HG03469 (cell line): ENCODE measurements at regions not wholly inside any gene's neighbourhood (a gene's known extent, or its start where the extent isn't known, plus 50 kb on each side); places are given as distances from the start of the nearest gene placed in this dataset.
"Not testable (repeated sequence)": the region's sequence is repeated elsewhere in the genome, so short reads cannot be mapped to it uniquely, and the experiment has no call there.

Experiments used
- ATAC-seq: cut with Tn5 transposase; IDR thresholded peaks from one replicate; pipeline ENCODE4 v1.9.1; 2021; ENCODE audit warnings: mild to moderate bottlenecking, moderate library complexity, moderate number of reproducible peaks; ENCODE audit not compliant: unreplicated experiment

DNA sequence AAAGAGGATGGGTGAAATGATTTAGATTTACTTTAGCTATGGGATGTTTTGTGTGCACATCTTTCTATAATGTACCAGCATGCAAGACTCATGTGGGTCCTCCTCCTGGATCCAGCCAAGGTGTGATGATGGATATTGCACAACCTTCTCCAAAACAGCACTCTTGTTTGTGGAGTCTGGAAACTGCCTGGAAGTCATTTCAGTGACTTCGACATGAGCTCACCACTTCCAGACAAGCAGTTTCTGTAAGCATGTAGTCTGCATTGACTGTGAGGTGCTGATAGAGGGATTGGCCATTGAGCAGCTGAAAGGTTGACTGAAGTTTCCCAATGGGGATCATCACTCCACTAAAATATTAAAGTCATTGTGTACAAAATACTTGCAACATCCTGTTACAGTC, 154.0 kb downstream of the TRIB2 start:
- ATAC-seq: no peak

DNA sequence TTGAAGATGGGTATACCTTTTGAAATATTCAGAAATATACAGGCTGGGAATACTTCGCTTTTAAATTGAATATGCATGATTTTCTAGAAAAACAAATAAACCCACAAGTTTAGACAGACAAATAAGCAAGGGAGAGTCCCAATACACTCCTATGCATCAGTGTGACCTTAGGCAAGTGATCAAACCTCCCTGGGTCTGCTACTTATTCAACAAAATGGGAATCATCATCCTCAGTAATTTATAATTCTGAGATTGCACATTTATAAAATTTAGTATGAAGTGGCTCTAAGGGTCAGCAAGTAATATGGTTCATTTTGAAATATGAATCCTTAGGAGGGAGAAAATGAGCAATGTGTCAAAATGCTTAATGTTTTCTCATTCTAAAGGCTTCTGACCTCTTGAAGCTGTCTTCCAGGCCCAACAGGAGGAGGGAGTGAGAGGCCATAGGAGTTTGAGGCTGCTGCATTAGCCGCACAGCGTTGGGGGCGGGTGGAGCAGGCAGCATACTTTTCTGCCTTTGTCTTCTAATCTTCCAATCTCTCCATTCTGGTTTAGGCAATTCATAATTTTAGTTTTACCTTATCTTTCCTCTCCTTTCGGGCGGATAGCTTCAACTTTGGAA, 155.1 kb downstream of the TRIB2 start:
- no peak for ATAC-seq

DNA sequence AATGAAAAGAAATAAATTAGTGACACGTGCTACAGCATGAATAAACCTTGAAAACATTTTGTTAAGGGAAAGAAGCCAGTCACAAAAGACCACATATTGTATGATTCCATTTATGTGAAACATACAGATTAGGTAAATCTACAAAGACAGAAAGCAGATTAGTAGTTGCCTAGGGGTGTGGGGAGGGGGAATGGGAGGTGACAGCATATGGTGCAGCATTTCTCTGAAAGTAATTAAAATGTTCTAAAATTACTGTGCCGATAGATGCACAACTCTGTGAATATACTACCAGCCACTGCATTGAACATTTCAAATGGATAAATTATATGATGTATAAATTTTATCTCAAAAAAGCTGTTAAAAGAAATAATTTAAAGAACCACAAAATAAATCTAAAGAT, 161.0 kb downstream of the TRIB2 start:
- ATAC-seq: no peak

GRCh38 chr2:12879649-12880048, 162.9 kb downstream of the TRIB2 start:
- ATAC-seq: no peak

GRCh38 chr2:12881952-12882351, 165.2 kb downstream of the TRIB2 start:
- no peak for ATAC-seq

DNA sequence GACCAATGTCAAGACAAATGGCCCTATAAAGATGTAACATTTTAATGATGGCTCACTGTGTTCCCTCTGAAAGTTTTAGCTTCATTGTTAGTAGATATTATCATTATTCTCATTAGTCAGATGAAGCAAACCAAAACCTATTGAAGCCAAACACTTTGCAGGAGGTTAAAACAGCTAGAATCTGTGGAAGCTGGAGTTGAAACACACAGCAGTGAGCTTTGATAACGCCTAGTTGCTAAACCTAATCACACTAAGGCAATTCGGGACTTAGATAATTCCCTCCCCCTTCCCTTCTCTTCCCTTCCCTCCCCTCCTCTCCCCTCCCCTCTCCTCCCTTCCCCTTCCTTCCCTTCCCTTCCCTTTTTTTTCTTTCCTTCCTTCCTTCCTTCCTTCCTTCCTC, 165.7 kb downstream of the TRIB2 start:
- ATAC-seq: no peak

DNA sequence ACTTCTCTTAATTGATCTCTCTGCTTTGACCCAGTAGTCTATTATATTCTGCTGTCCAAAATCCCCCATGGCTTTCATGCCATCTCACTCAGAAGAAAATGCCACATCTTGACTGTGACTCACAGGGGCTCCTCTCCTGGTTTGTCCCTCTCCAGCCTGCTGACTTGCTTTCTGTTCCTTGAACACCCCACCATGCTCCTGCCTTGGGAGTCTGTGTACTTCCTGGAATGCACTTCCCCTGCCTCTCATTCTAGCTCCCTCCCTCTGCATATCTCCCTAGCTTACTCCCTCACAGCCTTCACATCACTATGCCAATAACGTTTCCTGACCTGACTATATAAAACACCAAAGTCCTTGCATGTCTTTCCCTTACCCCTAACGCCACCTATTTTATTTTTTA, 167.2 kb downstream of the TRIB2 start:
- ATAC-seq: no peak

- ATAC-seq: no peak
Observed at GRCh38 chr2:12884713-12885282, 168.1 kb downstream of the TRIB2 start.

DNA sequence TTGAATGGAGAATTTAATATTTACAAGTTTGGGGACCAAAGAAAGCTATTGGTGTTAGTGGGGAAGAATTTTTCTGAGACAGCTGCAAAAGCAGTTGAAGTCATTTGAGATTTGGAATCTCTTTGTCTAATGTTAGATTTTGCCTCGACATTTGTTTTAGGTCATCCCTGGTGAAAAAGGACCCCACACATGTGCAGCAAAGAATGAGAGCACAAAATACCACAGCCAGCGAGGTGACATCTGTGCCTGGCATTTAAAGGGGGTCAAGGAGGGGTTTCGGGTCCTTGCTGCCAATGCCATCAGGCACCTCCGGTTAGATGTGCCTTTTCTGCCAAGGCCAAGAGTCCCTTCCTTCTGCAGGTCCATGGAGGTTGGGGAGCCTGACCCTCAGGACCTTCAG, 173.3 kb downstream of the TRIB2 start:
- ATAC-seq: no peak

DNA sequence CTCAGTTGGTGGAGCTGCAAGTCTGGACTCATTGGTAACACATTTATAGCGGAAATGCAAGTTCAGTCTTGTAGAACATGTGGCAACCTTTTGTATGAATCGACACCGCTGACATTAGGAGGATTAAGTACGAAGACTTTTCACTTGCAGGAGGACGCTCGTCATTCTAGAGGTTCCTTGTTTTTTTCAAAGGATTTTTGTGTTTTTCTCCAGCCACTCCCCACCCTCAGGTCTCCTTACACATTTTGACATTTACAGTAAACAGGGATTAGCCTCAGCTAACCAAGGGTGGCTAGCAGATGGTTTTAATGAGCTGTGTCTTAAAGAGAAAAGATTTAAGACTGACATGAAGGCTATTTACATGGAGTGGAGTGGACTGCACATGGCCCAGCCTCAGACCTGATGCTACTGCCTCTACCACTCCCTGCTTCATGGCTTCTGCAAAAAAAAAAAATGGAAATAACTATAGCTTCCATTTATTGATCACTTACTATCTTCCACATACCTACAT, 173.8 kb downstream of the TRIB2 start:
- ATAC-seq: no peak

GRCh38 chr2:12895017-12895416, 178.3 kb downstream of the TRIB2 start:
- ATAC-seq: no peak

DNA sequence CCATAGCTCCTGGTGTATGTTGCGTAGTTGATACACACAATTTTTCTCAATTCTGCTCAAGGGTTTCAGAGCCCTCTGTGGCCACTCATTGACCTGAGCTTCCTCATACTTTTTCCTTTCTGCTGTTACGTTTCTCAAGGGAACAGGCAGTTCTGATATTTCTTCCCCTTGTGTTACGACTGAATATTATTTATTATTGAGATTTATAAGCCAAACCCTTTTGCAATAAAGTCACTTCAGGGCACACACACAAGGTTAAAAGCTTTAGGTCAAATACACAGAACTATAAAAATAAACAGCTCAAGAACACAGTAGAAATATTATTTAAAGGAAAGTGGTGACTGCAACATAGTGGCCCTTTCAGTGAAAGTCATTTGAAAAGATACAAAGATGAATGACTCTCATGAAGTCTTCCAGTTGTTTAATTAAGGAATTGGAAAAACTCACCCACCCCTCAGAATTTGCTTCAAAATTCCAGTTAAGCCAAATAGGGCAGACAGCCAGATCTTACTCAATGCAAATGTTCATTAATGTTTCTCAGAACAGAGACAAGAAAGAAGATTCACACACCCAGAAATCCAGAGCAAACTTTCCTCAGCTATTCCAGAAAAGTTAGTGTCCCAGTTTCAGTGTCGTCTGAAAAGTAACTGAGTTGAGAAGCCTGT, 179.7 kb downstream of the TRIB2 start:
- ATAC-seq: no peak

GRCh38 chr2:12897181-12897580, 180.4 kb downstream of the TRIB2 start:
- no peak for ATAC-seq

DNA sequence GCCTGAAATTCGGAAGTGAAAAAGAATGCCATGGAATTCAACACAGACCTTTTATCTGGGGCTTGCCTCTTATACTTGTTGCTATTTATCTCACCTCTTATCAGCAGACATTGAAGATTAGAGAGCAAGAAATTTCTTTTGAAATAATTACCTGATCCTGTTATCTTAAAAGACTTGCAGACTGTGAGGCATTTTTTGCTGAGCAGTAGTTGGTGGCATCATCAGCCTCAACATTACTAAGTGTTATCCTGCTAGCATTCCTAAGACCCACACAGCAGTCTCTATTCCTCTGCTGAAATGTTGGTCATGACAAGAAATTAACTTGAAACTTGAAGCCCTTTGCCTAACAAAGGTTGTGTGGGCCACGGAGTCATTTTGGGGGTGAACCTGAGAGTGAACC, 186.5 kb downstream of the TRIB2 start:
- no peak for ATAC-seq

- ATAC-seq: no peak
Observed at GRCh38 chr2:12910431-12910830, 193.7 kb downstream of the TRIB2 start.

DNA sequence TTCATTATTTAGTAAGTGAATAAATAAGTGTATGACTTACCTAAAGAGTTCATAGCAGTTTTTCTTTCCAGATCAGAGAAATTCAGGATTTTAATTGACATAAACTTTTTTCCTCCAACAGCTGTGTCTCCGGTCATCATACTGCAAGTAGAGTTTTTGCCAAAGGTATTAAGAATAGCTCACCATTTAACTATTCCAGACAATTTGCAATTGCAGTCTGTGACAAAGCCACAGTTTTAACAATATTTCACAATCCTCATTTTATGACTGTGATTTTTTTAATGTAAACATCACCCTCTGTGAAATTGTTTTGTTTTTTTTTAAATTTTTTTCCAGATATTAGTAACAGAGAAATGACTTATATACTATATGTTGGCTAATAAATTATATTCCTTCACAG, 199.1 kb downstream of the TRIB2 start:
- no peak for ATAC-seq

- ATAC-seq: no peak
Observed at GRCh38 chr2:12918138-12918834, 201.6 kb downstream of the TRIB2 start.

- no peak for ATAC-seq
Observed at GRCh38 chr2:12918835-12919445, 202.2 kb downstream of the TRIB2 start.

GRCh38 chr2:12921321-12921720, 204.6 kb downstream of the TRIB2 start:
- ATAC-seq: no peak

GRCh38 chr2:12923907-12924610, 207.3 kb downstream of the TRIB2 start:
- no peak for ATAC-seq

DNA sequence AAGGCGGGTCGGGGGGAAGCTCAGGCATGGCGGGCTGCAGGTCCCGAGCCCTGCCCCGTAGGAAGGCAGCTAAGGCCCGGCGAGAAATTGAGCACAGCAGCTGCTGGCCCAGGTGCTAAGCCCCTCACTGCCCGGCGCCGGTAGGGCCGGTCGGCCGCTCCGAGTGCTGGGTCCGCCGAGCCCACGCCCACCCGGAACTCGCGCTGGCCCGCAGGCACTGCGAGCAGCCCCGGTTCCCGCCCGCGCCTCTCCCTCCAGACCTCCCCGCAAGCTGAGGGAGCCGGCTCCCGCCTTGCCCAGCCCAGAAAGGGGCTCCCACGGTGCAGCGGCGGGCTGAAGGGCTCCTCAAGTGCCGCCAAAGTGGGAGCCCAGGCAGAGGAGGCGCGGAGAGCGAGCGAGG, 209.9 kb downstream of the TRIB2 start:
- ATAC-seq: not testable (repeated sequence)
